ENCODE measurements at regions not wholly inside any gene's neighbourhood (a gene's known extent, or its start where the extent isn't known, plus 50 kb on each side); places are given as distances from the start of the nearest gene placed in this dataset.

GRCh38 chr13:50524560-50524959 lies 318.9 kb downstream of the DLEU7 start:
- Mint-ChIP-seq H3K4me1 (ENCODE audit: low read depth, unreplicated experiment) (peaks cover 31% of the 10 kb centered on the region), H3K27ac (ENCODE audit: unreplicated experiment) (no peak overlapping the region), H3K36me3 (ENCODE audit: low read depth, unreplicated experiment) (no peaks in the 10 kb centered on the region), H3K9me3 (ENCODE audit: unreplicated experiment) (peaks cover 4% of the 10 kb centered on the region), H3K27me3 (ENCODE audit: low read depth, unreplicated experiment) (no peaks in the 10 kb centered on the region), H3K4me3 (ENCODE audit: unreplicated experiment) (no peak overlapping the region)
- FAIRE-seq (no peak), DNase-seq (ENCODE audit: low read depth) (no peak)
- Histone ChIP-seq H3K36me3 (ENCODE audit: insufficient read depth, low read length) (no peaks in the 10 kb centered on the region), H3K4me3 (ENCODE audit: insufficient read depth, low read depth, low read length) (no peak overlapping the region), H3K27ac (ENCODE audit: low read depth, low read length) (no peak overlapping the region), H2AFZ (ENCODE audit: low read depth, low read length) (no peak overlapping the region), H3K4me2 (ENCODE audit: low read length) (no peak overlapping the region), H3K79me2 (ENCODE audit: insufficient read depth, low read length) (no peaks in the 10 kb centered on the region), H4K20me1 (ENCODE audit: insufficient read depth, low read length) (no peaks in the 10 kb centered on the region), H3K9me3 (ENCODE audit: insufficient read depth, low read depth, low read length) (no peaks in the 10 kb centered on the region), H3K4me1 (ENCODE audit: insufficient read depth, low read length) (peaks cover 10% of the 10 kb centered on the region), H3K9ac (ENCODE audit: low read length) (no peak overlapping the region), H3K27me3 (ENCODE audit: insufficient read depth, low read length) (no peaks in the 10 kb centered on the region)
- TF ChIP-seq, protein P1, sequence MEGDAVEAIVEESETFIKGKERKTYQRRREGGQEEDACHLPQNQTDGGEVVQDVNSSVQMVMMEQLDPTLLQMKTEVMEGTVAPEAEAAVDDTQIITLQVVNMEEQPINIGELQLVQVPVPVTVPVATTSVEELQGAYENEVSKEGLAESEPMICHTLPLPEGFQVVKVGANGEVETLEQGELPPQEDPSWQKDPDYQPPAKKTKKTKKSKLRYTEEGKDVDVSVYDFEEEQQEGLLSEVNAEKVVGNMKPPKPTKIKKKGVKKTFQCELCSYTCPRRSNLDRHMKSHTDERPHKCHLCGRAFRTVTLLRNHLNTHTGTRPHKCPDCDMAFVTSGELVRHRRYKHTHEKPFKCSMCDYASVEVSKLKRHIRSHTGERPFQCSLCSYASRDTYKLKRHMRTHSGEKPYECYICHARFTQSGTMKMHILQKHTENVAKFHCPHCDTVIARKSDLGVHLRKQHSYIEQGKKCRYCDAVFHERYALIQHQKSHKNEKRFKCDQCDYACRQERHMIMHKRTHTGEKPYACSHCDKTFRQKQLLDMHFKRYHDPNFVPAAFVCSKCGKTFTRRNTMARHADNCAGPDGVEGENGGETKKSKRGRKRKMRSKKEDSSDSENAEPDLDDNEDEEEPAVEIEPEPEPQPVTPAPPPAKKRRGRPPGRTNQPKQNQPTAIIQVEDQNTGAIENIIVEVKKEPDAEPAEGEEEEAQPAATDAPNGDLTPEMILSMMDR (IDR thresholded peaks at IDR 0.05; ENCODE audit: insufficient read depth, low read depth, low read length) = no peak
- TF ChIP-seq EZH2 (IDR thresholded peaks at IDR 0.05; ENCODE audit: insufficient read depth, low read length) = no peak

DNA sequence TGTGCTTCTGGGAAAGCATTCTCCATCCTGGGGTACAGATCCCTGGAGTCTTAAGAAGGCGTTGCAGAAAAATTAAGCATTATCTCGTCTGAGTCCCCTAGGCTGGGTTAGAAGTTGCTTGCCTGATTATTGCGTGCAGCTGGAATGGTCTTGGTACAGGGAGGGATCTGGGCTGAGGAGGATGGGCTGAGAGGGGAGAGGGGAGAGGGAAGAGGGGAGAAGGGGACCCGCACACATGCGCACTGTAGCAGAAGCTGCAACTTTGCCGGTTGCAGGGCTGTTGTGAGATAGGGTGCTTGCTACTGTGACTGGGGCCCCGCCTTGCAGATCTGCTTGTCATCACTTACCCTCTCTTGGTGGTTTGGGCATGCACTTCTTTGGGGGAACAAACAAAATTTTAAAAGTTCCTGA lies 316.8 kb downstream of the DLEU7 start:
- no peak for FAIRE-seq
- no peak for DNase-seq (ENCODE audit: low read depth)
- no peaks in the 10 kb centered on the region for H3K36me3 ChIP-seq (ENCODE audit: insufficient read depth, low read length)

DNA sequence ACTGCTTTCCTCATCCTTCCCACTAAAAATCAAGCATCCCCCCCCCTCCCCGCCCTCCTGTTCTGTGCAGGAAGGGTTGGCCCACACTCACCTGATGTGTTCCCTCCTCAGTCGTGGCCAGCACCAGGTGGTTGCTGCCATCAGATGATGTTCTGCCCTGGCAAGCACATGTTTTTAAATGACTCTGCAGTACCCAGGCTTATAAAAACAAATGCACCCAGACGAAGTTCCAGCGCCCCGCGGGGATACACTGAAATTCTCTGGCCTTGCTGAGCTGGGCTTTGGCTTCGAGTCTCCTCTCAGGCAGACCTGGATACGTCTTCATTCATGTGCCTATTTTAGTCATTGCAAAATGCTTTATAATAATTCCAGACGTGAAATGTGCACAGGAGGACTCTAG lies 316.3 kb downstream of the DLEU7 start:
- no peak overlapping the region for H3K27ac Mint-ChIP-seq (ENCODE audit: unreplicated experiment)
- H2AFZ ChIP-seq (ENCODE audit: low read depth, low read length) = no peak overlapping the region
- H3K27ac ChIP-seq (ENCODE audit: low read depth, low read length) = no peak overlapping the region
- H3K9me3 Mint-ChIP-seq (ENCODE audit: unreplicated experiment) = peaks cover 4% of the 10 kb centered on the region
- H3K4me2 ChIP-seq (ENCODE audit: low read length) = no peak overlapping the region
- peaks cover 14% of the 10 kb centered on the region for H3K4me1 ChIP-seq (ENCODE audit: insufficient read depth, low read length)
- H4K20me1 ChIP-seq (ENCODE audit: insufficient read depth, low read length) = no peaks in the 10 kb centered on the region
- no peaks in the 10 kb centered on the region for H3K27me3 ChIP-seq (ENCODE audit: insufficient read depth, low read length)
- FAIRE-seq (no peak), DNase-seq (ENCODE audit: low read depth) (no peak)
- H3K9ac ChIP-seq (ENCODE audit: low read length) = no peak overlapping the region
- H3K36me3 Mint-ChIP-seq (ENCODE audit: low read depth, unreplicated experiment) = no peaks in the 10 kb centered on the region
- peaks cover 29% of the 10 kb centered on the region for H3K4me1 Mint-ChIP-seq (ENCODE audit: low read depth, unreplicated experiment)
- no peak overlapping the region for H3K4me3 Mint-ChIP-seq (ENCODE audit: unreplicated experiment)
- no peak overlapping the region for H3K4me3 ChIP-seq (ENCODE audit: insufficient read depth, low read depth, low read length)
- H3K27me3 Mint-ChIP-seq (ENCODE audit: low read depth, unreplicated experiment) = no peaks in the 10 kb centered on the region
- TF ChIP-seq, protein P1 (IDR thresholded peaks at IDR 0.05; ENCODE audit: insufficient read depth, low read depth, low read length) = no peak
- no peak for TF ChIP-seq EZH2 (IDR thresholded peaks at IDR 0.05; ENCODE audit: insufficient read depth, low read length)
- H3K79me2 ChIP-seq (ENCODE audit: insufficient read depth, low read length) = no peaks in the 10 kb centered on the region
- H3K36me3 ChIP-seq (ENCODE audit: insufficient read depth, low read length) = no peaks in the 10 kb centered on the region
- no peaks in the 10 kb centered on the region for H3K9me3 ChIP-seq (ENCODE audit: insufficient read depth, low read depth, low read length)

More for the DNA sequence above, 316.8 kb downstream of the DLEU7 start:
- no peaks in the 10 kb centered on the region for H4K20me1 ChIP-seq (ENCODE audit: insufficient read depth, low read length)
- Mint-ChIP-seq H3K4me3 (ENCODE audit: unreplicated experiment) (no peak overlapping the region), H3K4me1 (ENCODE audit: low read depth, unreplicated experiment) (peaks cover 30% of the 10 kb centered on the region), H3K9me3 (ENCODE audit: unreplicated experiment) (peaks cover 4% of the 10 kb centered on the region), H3K27ac (ENCODE audit: unreplicated experiment) (peak overlapping the region; percentile 8), H3K27me3 (ENCODE audit: low read depth, unreplicated experiment) (no peaks in the 10 kb centered on the region), H3K36me3 (ENCODE audit: low read depth, unreplicated experiment) (no peaks in the 10 kb centered on the region)
- no peaks in the 10 kb centered on the region for H3K27me3 ChIP-seq (ENCODE audit: insufficient read depth, low read length)
- H3K9ac ChIP-seq (ENCODE audit: low read length) = no peak overlapping the region
- no peak overlapping the region for H3K4me2 ChIP-seq (ENCODE audit: low read length)
- TF ChIP-seq, protein P1 (IDR thresholded peaks at IDR 0.05; ENCODE audit: insufficient read depth, low read depth, low read length) = no peak
- no peak for TF ChIP-seq EZH2 (IDR thresholded peaks at IDR 0.05; ENCODE audit: insufficient read depth, low read length)
- H3K4me3 ChIP-seq (ENCODE audit: insufficient read depth, low read depth, low read length) = no peak overlapping the region
- peaks cover 14% of the 10 kb centered on the region for H3K4me1 ChIP-seq (ENCODE audit: insufficient read depth, low read length)
- H3K9me3 ChIP-seq (ENCODE audit: insufficient read depth, low read depth, low read length) = no peaks in the 10 kb centered on the region
- no peak overlapping the region for H2AFZ ChIP-seq (ENCODE audit: low read depth, low read length)
- no peaks in the 10 kb centered on the region for H3K79me2 ChIP-seq (ENCODE audit: insufficient read depth, low read length)
- no peak overlapping the region for H3K27ac ChIP-seq (ENCODE audit: low read depth, low read length)

Measured in astrocyte (in vitro differentiated cells and primary cell).